ENCODE measurements at regions not wholly inside any gene's neighbourhood (a gene's known extent, or its start where the extent isn't known, plus 50 kb on each side); places are given as distances from the start of the nearest gene placed in this dataset.
"Not testable (repeated sequence)": the region's sequence is repeated elsewhere in the genome, so short reads cannot be mapped to it uniquely, and the experiment has no call there.

DNA sequence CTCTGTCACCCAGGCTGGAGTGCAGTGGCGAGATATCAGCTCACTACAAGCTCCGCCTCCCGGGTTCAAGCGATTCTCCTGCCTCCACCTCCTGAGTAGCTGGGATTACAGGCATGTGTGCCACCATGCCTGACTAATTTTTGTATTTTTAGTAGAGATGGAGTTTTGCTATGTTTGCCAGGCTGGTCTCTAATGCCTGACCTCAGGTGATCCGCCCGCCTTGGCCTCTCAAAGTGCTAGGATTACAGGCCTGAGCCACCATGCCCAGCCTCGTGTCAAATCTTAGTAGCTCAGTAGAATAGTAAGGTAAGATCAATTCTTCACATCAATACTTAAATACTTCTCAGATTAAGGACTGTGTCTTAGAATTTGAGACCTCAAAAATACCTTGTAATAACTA is 112.5 kb upstream of the PNPLA4 start:
- not testable (repeated sequence) for H3K9me3 Mint-ChIP-seq, H3K4me3 Mint-ChIP-seq, H3K36me3 Mint-ChIP-seq, H3K27ac Mint-ChIP-seq, H3K27me3 Mint-ChIP-seq
- peaks cover 18% of the 10 kb centered on the region for H3K4me1 Mint-ChIP-seq

DNA sequence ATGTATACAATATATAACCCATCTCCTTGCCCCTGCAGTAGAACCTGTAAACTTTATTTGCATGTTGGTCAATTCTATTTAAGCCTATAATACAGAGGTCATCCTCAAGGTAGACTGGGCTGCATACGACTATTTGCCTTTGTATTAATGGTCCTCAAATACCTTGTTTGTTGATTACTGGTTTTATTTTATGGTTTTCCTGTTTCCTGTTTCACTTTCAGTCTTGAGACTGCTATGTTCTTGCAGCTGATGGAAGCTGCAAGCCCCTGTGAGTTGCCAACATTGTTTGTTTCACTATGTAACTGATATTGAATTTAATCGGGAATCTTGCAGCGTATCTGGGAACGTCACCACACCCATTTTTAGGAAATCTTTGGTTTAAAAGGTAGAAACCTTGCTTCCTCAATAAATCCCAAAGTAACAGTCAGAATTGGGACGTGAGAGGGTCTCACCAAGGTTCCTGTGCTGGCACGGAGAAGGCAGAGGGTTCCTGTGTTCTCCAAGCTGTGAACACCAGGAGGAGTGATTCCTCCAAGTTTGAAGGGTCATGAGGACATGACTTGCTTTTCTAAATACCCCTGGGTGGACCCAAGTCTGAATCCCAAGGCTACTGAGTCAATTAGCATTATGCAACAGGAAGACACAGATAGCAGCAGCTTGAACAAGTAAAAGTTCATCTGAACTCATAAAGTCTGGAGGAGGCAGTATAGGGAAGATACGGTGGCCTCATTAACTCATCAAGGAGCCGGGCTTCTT is 110.6 kb upstream of the PNPLA4 start:
- Mint-ChIP-seq H3K4me3 (peak overlapping the region; percentile 78), H3K27ac (no peak overlapping the region), H3K4me1 (peaks cover 18% of the 10 kb centered on the region), H3K9me3 (no peaks in the 10 kb centered on the region), H3K36me3 (no peaks in the 10 kb centered on the region), H3K27me3 (no peaks in the 10 kb centered on the region)

DNA sequence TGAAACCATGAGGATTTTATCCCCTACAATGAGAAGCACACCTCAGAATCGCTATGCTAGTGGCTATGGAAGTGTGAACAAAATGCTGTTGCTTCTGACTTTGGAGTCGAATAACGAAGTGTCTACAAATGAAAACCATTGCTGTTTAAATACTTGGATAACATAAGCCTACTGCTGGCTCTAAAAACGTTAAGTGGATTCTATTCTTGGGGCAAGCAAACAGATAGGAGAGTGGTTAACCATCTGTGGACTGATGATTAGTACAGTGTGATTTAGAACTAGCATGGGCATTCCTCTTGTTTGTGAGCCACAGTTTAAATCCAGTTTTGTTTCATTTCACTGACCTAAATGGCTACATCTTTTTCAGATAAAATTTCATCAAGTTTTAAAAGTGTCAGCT is 109.7 kb upstream of the PNPLA4 start:
- Mint-ChIP-seq H3K4me3 (no peak overlapping the region), H3K9me3 (no peaks in the 10 kb centered on the region), H3K36me3 (no peaks in the 10 kb centered on the region), H3K27ac (no peak overlapping the region), H3K27me3 (no peaks in the 10 kb centered on the region), H3K4me1 (peaks cover 18% of the 10 kb centered on the region)

DNA sequence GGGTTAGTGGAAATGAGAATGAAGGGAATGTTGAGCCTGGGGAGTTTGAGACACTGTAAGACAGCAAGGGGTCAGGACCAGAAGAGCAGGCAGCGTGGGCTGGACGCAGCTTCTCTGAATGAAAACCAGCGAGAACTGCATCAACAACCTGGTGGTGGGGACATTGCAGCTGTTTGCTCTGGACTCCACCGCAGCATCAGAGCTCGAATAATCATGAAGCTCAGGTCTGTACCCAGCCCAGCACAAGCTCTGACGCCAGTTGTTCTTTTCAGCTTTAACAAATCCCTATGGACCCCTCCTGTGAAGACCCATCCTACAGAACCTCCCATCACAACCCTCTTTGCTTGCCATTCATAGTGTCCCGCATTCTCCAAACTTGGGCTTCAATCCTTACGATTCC is 106.8 kb upstream of the PNPLA4 start:
- H3K36me3 Mint-ChIP-seq, result no peaks in the 10 kb centered on the region
- H3K27me3 Mint-ChIP-seq, result no peaks in the 10 kb centered on the region
- peaks cover 18% of the 10 kb centered on the region for H3K4me1 Mint-ChIP-seq
- H3K9me3 Mint-ChIP-seq, result no peaks in the 10 kb centered on the region
- H3K4me3 Mint-ChIP-seq, result no peak overlapping the region
- H3K27ac Mint-ChIP-seq, result no peak overlapping the region

DNA sequence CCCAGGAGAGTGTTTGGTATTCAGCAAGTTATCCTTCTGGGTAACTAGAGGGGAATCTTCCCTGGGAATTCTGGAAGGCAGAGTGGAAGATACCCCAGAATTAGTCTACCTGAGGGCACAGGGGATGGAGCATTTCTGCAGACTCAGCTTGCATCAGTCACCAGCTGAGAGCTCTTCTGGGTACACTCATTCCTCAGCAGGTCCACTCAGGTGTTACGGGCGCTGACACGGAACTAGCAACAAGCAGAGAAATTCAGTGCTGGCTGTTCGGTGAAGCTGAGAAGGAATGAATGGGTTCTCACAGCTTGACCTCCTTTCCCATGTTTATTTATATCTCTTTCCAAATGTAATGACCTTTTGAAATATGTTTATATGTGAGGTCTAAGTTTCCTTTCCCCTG is 106.0 kb upstream of the PNPLA4 start:
- Mint-ChIP-seq H3K4me1 (peaks cover 12% of the 10 kb centered on the region), H3K36me3 (no peaks in the 10 kb centered on the region), H3K27ac (no peak overlapping the region), H3K9me3 (no peaks in the 10 kb centered on the region), H3K4me3 (no peak overlapping the region), H3K27me3 (no peaks in the 10 kb centered on the region)

DNA sequence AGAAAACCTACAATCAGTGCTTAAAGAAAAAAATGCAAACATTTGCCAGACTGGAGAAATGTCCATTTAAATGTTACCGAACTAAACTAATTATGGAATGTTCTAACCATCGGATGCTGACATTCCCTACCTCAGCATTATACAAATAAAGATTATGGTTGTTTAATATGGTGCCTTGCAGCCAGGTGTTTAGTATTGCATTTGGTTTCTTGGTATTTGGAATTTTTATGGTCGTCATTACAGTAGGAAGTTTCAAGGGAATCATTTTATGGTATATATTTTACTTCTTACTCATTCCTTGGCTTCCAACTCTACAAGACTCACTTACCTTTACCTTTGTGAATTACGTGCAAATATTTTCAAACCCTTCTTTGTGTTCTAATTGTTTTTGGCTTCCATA is 103.1 kb upstream of the PNPLA4 start:
- Mint-ChIP-seq H3K4me1 (no peaks in the 10 kb centered on the region), H3K36me3 (no peaks in the 10 kb centered on the region), H3K4me3 (no peak overlapping the region), H3K27ac (no peak overlapping the region), H3K27me3 (no peaks in the 10 kb centered on the region), H3K9me3 (no peaks in the 10 kb centered on the region)

DNA sequence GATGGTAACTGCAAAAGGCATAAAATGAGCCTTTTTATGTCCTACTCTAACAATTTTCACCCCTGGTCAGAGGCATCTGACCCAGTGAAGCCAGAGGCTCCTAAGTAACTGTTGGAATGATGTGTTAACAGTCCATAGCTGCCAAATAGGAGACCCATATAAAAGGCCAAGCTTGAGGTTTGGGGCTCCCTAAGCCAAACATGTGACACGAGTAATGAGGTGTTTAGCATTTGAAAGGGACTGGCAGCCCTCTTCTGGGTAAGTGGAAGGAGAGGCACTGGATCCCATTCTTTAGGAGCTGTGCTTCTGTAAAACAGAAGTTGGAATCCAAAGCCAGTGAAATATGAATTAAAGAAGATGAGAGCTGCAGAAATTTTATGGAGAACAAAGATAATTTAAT is 100.6 kb upstream of the PNPLA4 start:
- Mint-ChIP-seq H3K27ac (no peak overlapping the region), H3K36me3 (no peaks in the 10 kb centered on the region), H3K4me3 (no peak overlapping the region), H3K27me3 (no peaks in the 10 kb centered on the region), H3K9me3 (peaks cover 4% of the 10 kb centered on the region), H3K4me1 (no peaks in the 10 kb centered on the region)

DNA sequence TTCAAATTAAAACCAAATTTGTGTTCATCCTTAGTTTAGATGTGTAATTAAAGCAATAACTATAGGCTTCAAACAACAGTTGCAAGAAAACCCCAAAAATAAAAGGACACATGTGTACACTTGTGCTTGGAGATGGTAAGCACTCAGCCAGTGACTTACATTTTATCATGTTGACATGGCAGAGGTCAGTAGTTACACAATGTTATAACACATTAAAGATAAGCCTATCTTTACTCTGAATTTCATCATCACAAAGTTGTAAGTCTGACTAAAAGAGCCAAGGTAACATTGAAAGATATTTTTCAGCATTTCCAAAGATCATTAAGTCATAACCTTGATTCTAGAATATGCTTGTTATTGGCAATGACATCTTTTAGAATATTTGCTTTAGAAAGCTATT is 98.5 kb upstream of the PNPLA4 start:
- peaks cover 4% of the 10 kb centered on the region for H3K9me3 Mint-ChIP-seq
- H3K36me3 Mint-ChIP-seq, result peaks cover 1% of the 10 kb centered on the region
- no peak overlapping the region for H3K4me3 Mint-ChIP-seq

DNA sequence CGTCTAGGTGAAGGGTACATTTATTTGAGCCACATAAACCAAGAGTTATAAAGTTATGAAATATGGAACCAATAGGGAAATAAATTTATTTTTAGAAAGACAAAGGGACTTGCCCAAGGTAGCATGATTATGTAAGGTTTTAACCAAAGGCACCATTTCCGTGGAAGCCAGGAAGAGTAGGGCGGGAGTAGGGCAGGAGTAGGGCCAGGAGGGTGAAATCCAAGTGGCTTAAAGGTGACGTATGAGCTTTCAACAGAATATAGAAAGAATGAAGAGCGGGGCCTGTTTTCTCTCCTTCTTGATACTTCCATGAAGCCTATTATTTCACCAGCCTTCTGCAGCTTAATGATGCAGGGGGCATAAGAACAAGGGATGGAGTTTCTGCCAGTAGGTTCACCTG is 91.7 kb upstream of the PNPLA4 start:
- no peaks in the 10 kb centered on the region for H3K27me3 Mint-ChIP-seq
- H3K4me3 Mint-ChIP-seq, result no peak overlapping the region
- no peaks in the 10 kb centered on the region for H3K4me1 Mint-ChIP-seq
- no peak overlapping the region for H3K27ac Mint-ChIP-seq
- peaks cover 1% of the 10 kb centered on the region for H3K36me3 Mint-ChIP-seq
- peaks cover 4% of the 10 kb centered on the region for H3K9me3 Mint-ChIP-seq

More for the DNA sequence above, 98.5 kb upstream of the PNPLA4 start:
- H3K27ac Mint-ChIP-seq, result no peak overlapping the region
- no peaks in the 10 kb centered on the region for H3K27me3 Mint-ChIP-seq
- no peaks in the 10 kb centered on the region for H3K4me1 Mint-ChIP-seq

DNA sequence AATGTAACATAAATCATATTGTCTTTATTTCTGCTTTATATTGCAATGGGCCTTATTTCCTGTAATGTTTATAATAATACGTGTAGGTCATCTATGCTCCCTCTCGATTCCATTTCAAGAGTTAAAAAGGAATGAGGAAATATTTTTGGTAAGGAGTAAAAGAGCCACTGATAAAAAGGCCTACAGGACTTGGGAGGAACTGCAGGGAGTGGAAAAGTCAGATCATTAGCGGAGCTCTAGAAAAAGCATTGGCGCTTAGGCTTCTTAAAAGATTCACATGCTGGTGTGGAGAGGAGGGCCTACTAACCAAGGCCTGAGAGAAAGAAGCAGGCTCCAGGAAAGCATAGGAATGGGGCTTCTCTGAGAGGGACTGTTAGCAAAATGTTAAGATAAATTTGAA is 82.9 kb upstream of the PNPLA4 start:
- H3K27me3 Mint-ChIP-seq, result no peaks in the 10 kb centered on the region
- H3K9me3 Mint-ChIP-seq, result no peaks in the 10 kb centered on the region
- H3K27ac Mint-ChIP-seq, result no peak overlapping the region
- H3K36me3 Mint-ChIP-seq, result no peaks in the 10 kb centered on the region
- no peaks in the 10 kb centered on the region for H3K4me1 Mint-ChIP-seq
- no peak overlapping the region for H3K4me3 Mint-ChIP-seq

DNA sequence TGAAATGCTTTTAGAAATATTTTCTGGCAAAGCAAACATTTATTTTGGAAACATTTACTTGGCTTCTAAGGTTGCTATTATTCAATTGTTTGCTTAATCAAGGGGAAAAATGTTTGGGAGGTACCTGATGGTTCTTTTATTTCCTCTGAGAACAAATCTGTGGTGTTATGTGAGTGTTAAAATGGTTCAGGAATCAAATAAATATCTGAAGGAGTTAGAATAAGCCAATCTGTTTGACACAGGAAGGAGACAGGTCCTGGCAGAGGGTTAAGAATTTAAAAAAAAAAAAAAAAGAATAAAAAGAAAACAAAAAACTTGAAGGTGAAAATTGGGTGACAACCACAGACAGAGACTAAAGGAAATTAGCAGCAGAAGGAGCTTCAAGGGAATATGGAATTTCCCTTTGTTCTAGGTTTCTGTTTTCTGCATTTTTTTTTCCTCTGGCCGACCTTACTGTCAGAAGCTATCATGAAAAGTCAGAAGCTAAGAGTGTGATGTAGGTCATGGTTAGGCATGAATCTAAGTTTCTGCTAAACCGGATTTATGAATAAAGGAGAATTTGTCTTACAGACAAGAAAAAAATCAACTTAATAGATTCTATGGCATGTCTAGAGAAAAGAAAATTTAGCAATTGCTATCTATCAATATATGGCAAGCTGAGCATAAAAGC is 78.6 kb upstream of the PNPLA4 start:
- H3K27ac Mint-ChIP-seq, result no peak overlapping the region
- no peaks in the 10 kb centered on the region for H3K9me3 Mint-ChIP-seq
- H3K4me3 Mint-ChIP-seq, result no peak overlapping the region
- no peaks in the 10 kb centered on the region for H3K27me3 Mint-ChIP-seq
- H3K4me1 Mint-ChIP-seq, result no peaks in the 10 kb centered on the region
- no peaks in the 10 kb centered on the region for H3K36me3 Mint-ChIP-seq

DNA sequence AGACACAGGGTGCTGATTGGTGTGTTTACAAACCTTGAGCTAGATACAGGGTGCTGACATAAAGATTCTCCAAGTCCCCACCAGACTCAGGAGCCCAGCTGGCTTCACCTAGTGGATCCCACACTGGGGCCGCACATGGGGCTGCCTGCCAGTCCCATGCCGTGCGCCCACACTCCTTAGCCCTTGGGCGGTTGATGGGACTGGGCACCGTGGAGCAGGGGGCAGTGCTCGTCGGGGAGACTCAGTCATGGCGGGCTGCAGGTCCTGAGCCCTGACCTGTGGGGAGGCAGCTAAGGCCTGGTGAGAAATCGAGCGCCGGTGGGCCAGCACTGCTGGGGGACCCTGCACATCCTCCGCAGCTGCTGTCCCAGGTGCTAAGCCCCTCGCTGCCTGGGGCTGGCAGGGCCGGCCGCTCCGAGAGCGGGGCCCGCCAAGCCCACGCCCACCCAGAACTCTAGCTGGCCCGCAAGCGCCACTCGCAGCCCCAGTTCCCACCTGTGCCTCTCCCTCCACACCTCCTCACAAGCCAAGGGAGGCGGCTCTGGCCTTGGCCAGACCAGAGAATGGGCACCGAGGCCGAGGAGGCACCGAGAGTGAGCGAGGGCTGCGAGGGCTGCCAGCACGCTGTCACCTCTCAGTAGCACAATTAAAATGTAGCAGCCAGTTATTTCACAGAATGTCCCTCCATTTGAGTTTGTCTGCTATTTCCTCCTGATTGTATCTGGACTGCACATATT is 76.1 kb upstream of the PNPLA4 start:
- Mint-ChIP-seq H3K27ac (no peak overlapping the region), H3K36me3 (no peaks in the 10 kb centered on the region), H3K4me1 (no peaks in the 10 kb centered on the region), H3K9me3 (no peaks in the 10 kb centered on the region), H3K27me3 (no peaks in the 10 kb centered on the region), H3K4me3 (no peak overlapping the region)

DNA sequence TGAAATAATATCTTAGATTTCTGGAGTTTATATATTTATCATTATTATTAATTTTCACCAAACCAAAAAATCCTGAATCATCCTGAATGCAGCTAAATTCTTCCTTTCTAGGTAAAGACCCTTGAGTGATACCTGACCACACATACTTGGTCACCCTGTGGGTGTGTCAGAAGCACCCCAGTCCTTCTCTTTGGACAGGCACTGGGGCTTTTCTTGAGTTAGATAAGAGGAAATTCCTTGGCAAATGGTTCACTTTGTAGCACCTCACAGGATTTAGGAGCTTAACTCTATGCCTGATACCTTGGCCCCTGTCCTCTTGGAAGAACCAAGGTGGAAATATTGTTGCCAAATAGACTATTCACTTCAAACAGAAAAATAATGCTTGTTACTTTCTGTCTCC is 69.6 kb upstream of the PNPLA4 start:
- H3K27me3 Mint-ChIP-seq, result no peaks in the 10 kb centered on the region
- no peaks in the 10 kb centered on the region for H3K4me1 Mint-ChIP-seq
- no peak overlapping the region for H3K4me3 Mint-ChIP-seq
- H3K9me3 Mint-ChIP-seq, result no peaks in the 10 kb centered on the region
- H3K36me3 Mint-ChIP-seq, result no peaks in the 10 kb centered on the region
- no peak overlapping the region for H3K27ac Mint-ChIP-seq

DNA sequence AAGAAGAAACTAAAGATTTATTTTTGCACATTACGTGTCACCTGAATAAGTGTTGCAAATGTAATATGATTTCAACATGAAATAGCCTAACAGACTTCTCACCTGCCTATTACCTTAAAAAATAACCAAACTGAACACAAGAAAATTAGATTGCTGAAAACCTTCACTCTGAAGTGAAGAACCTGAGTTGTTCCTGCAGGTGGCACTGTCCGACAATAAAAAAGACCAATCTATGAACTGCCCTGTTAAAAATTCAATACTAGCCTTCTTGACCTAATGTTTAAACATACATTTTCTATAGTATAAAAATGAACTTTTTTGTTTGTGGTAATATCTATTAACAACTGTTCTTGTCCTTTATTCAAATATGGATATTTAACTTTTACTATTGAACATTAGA is 69.2 kb upstream of the PNPLA4 start:
- H3K27ac Mint-ChIP-seq, result no peak overlapping the region
- no peak overlapping the region for H3K4me3 Mint-ChIP-seq
- no peaks in the 10 kb centered on the region for H3K36me3 Mint-ChIP-seq
- no peaks in the 10 kb centered on the region for H3K9me3 Mint-ChIP-seq
- no peaks in the 10 kb centered on the region for H3K4me1 Mint-ChIP-seq
- H3K27me3 Mint-ChIP-seq, result no peaks in the 10 kb centered on the region

DNA sequence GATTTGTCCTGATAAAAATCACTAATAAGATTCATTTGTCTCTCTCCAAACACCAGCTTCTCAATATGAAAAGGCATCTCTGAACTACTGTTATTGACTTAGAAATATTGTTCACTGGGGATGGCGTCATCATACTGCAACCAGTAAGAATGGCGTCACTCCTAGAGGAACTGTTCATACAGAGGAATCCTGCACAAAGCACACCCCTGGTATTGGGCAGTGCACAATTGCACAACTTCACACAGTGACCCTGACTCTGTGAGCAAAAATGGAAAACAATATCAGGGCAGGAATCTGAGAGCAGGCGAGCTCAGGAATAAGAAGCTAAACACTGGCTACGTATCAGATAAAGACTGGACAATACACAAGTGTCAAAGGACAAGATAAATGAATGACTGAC is 66.7 kb upstream of the PNPLA4 start:
- Mint-ChIP-seq H3K27ac (no peak overlapping the region), H3K4me3 (no peak overlapping the region), H3K36me3 (no peaks in the 10 kb centered on the region), H3K27me3 (no peaks in the 10 kb centered on the region), H3K4me1 (no peaks in the 10 kb centered on the region), H3K9me3 (no peaks in the 10 kb centered on the region)

DNA sequence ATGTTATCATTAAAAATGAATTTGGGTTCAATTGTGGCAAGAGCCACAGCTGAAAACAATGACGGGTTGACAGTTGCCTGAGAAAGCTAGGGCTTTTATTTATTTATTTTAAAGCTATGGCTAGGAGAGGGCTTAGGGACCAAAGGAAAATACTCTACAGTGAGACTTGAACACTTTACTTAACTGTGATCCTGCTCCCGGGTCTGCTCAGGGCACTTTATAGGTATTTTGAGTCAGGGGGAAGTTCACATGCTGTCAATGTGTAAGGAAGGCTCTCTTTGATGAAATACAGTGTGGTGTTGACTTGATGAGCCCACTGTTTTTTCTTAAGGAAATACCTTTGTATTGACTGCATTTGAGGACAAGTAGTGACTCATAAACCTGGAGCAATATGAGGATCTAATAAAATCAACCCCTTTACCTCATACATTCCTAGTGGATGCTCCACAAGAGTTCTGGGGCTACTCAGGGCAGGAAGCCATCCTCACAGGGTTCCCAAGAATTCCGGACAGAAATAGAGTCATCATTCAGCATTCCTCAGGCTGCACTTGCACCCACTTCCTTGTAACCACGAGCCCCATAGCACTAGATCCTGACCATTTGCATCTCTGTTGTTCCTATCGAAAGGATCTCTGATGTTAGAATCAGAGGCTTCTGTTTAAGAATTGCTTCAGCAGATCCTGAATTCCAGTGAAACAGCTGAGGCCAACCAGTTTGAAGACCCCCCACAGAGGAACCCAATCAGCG is 61.0 kb upstream of the PNPLA4 start:
- H3K4me3 Mint-ChIP-seq, H3K4me1 Mint-ChIP-seq, H3K36me3 Mint-ChIP-seq, H3K27me3 Mint-ChIP-seq, H3K27ac Mint-ChIP-seq, H3K9me3 Mint-ChIP-seq: not testable (repeated sequence)
